Activated B cell treated with CpG ODN at 0.5 μM for 24 hours (primary cell): ENCODE measurements at regions not wholly inside any gene's neighbourhood (a gene's known extent, or its start where the extent isn't known, plus 50 kb on each side); places are given as distances from the start of the nearest gene placed in this dataset.

ENCODE experiments used
- ATAC-seq: fragments of 200-7000 bp; cut with Tn5 transposase; one replicate; pipeline ENCODE4 v1.10.0; 2021; ENCODE audit warnings: low read depth, mild to moderate bottlenecking, moderate library complexity
- CTCF ChIA-PET: fragments of 350-600 bp; sonication (Branson Sonifier 250); formaldehyde crosslinking; loops from one replicate; lab custom pipeline; 2021; ENCODE audit warnings: antibody characterized with exemption; lab: Charles Lee
- POLR2A ChIA-PET: fragments of 350-600 bp; sonication (Branson Sonifier 250); formaldehyde crosslinking; loops from one replicate; lab custom pipeline; 2021; ENCODE audit warnings: antibody characterized with exemption; lab: Charles Lee
- DNase-seq: peaks from one replicate; pipeline ENCODE4 v3.0.0; 2022
- H3K27ac Mint-ChIP-seq: one replicate; pipeline ENCODE4 v1.8.0; 2020; ENCODE audit warnings: mixed read lengths
- H3K27me3 Mint-ChIP-seq: one replicate; pipeline ENCODE4 v1.8.0; 2021; ENCODE audit warnings: mixed read lengths
- H3K36me3 Mint-ChIP-seq: one replicate; pipeline ENCODE4 v1.8.0; 2021; ENCODE audit warnings: low read depth, mixed read lengths
- H3K4me1 Mint-ChIP-seq: one replicate; pipeline ENCODE4 v1.8.0; 2021; ENCODE audit warnings: mixed read lengths
- H3K4me3 Mint-ChIP-seq: one replicate; pipeline ENCODE4 v1.8.0; 2020; ENCODE audit warnings: mild to moderate bottlenecking, mixed read lengths
- H3K9me3 Mint-ChIP-seq: one replicate; pipeline ENCODE4 v1.8.0; 2020; ENCODE audit warnings: mixed read lengths
- intact Hi-C: fragments of 100-400 bp; cut with micrococcal nuclease; formaldehyde crosslinking; loops from one replicate; pipeline ENCODE4 v1.15.1; 2024
- TF ChIP-seq, protein P1 (sequence below): fragments of 200-600 bp; IDR thresholded peaks from one replicate; pipeline ENCODE4 v1.8.0; 2022; ENCODE audit warnings: antibody characterized with exemption, mild to moderate bottlenecking

DNA sequence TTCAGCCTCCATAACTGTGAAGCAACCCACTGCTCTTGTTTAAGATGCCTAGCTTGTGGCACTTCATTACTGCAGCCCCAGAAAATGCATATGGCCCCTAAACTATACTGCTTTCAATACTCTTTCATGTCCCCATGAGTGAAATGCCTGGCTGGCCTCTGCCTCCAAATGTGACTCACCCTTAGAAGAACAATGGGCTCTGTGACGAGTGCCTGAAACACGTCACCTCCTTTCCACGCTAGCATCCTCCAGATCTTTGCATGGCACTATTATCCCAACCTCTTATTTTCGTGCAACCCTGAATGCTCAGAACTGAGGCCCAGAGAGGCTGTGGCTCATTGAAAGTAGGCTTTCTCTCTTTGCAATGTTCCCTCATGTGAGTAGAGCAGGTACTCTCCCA lies 233.1 kb downstream of the CBLN1 start:
- no peak for DNase-seq
- no peak overlapping the region for H3K27ac Mint-ChIP-seq
- no peaks in the 10 kb centered on the region for H3K4me1 Mint-ChIP-seq
- intact Hi-C loops = no loop called here
- no peaks in the 10 kb centered on the region for H3K36me3 Mint-ChIP-seq
- H3K27me3 Mint-ChIP-seq = no peaks in the 10 kb centered on the region
- no peaks in the 10 kb centered on the region for H3K9me3 Mint-ChIP-seq
- TF ChIP-seq, protein P1, sequence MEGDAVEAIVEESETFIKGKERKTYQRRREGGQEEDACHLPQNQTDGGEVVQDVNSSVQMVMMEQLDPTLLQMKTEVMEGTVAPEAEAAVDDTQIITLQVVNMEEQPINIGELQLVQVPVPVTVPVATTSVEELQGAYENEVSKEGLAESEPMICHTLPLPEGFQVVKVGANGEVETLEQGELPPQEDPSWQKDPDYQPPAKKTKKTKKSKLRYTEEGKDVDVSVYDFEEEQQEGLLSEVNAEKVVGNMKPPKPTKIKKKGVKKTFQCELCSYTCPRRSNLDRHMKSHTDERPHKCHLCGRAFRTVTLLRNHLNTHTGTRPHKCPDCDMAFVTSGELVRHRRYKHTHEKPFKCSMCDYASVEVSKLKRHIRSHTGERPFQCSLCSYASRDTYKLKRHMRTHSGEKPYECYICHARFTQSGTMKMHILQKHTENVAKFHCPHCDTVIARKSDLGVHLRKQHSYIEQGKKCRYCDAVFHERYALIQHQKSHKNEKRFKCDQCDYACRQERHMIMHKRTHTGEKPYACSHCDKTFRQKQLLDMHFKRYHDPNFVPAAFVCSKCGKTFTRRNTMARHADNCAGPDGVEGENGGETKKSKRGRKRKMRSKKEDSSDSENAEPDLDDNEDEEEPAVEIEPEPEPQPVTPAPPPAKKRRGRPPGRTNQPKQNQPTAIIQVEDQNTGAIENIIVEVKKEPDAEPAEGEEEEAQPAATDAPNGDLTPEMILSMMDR = no peak
- H3K4me3 Mint-ChIP-seq = no peak overlapping the region
- ATAC-seq = no peak
- ChIA-PET CTCF (no interaction called here), POLR2A (no interaction called here)

DNA sequence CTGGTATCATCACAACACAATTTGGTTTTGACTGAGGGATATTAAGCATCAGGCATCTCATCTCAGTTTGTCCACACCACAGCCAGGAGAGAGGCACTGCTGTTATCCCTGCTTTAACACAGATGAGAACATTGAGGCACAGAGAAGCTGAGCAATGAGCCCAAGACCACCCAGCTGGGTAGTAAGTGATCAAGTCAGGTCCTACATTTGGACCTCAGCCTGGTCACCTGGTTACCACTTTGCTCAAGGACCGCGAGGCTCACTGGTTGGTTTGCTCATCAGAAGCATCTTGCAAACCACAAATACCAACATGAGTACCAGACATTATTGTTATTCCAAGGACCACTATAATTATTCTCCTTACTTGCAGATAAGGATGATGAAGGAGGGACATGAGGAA lies 245.5 kb downstream of the CBLN1 start:
- ATAC-seq (no peak), DNase-seq (no peak)
- intact Hi-C loops = no loop called here
- ChIA-PET CTCF (no interaction called here), POLR2A (no interaction called here)
- Mint-ChIP-seq H3K36me3 (no peaks in the 10 kb centered on the region), H3K9me3 (peaks cover 4% of the 10 kb centered on the region), H3K4me1 (no peaks in the 10 kb centered on the region), H3K27ac (no peak overlapping the region), H3K4me3 (no peak overlapping the region), H3K27me3 (no peaks in the 10 kb centered on the region)
- TF ChIP-seq, protein P1 = no peak

DNA sequence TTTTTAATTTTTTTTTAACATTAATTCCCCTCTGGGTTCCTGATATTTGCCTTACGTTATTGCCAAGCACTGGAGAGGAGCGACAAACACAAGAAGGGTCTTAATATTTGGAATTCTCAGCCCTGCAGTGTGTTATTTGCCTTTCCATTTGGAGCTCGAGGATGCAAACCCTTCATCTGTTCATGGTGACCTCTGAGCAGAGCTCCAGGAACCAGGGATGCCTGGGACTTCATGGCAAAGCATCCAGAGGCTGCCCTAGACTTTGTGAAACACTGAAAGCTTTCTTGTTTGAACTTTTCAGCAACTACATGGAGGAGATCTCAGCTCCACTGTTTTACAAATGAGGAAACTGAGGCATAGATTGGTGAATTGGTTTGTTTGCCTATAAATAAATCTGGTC lies 254.2 kb downstream of the CBLN1 start:
- intact Hi-C loops = no loop called here
- H3K36me3 Mint-ChIP-seq = no peaks in the 10 kb centered on the region
- H3K4me3 Mint-ChIP-seq = no peak overlapping the region

DNA sequence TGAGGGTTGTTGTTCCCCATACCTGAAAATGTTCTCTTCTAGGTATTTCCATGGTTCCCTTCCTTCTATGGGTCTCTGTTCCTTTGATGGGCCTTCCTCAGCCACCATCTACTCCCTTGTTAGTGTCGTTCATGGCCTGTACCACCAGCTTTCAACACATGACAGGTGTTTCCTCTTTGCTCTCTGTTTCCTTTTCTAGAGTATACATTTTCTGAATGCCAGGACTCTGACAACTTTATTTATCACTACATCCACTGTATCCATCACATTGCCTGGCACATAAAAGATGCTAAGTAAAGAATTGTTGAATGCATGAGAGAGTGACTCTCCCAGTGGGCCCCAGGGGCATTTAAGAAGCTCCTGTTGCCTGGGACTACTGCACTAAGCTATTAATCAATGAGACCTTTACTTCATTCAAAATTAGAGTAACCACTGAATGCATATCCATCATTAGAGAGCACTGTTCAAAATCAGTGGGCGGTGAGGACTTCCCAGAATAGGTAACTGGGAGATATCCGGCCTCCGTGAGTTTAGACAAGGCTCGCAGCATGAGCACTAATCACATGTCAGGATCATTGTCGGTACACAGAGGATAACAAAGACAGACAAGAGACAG lies 255.0 kb downstream of the CBLN1 start:
- H3K27me3 Mint-ChIP-seq = peaks cover 2% of the 10 kb centered on the region
- no peaks in the 10 kb centered on the region for H3K4me1 Mint-ChIP-seq
- CTCF ChIA-PET = no interaction called here
- H3K36me3 Mint-ChIP-seq = no peaks in the 10 kb centered on the region
- ATAC-seq (no peak), DNase-seq (no peak)
- no peak overlapping the region for H3K27ac Mint-ChIP-seq
- POLR2A ChIA-PET = no interaction called here
- intact Hi-C loops = no loop called here
- H3K4me3 Mint-ChIP-seq = no peak overlapping the region
- no peaks in the 10 kb centered on the region for H3K9me3 Mint-ChIP-seq
- TF ChIP-seq, protein P1 = no peak

More for the DNA sequence above, 254.2 kb downstream of the CBLN1 start:
- no peaks in the 10 kb centered on the region for H3K9me3 Mint-ChIP-seq
- DNase-seq = no peak
- ATAC-seq = no peak
- ChIA-PET CTCF (no interaction called here), POLR2A (no interaction called here)
- peaks cover 2% of the 10 kb centered on the region for H3K27me3 Mint-ChIP-seq
- TF ChIP-seq, protein P1 = no peak
- H3K27ac Mint-ChIP-seq = no peak overlapping the region
- H3K4me1 Mint-ChIP-seq = no peaks in the 10 kb centered on the region

DNA sequence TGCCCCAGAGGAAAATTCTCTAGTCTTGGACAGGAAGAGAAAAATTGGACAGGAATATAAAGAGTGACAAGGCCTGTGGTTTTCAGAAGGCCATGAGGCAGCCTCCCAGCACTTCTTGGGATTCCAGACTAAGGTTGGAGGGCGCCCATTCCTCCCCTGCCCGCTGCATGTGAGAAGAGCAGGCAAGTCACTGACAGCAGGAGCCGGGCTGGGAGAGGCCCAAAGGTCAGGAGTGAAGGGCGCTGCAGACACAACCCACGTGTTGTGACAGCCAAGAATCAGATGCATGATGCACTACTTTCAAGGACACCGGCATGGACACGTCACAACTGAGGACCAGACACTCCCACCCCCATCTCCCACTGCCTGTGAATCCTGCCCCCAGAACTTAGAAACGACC lies 256.7 kb downstream of the CBLN1 start:
- H3K36me3 Mint-ChIP-seq = no peaks in the 10 kb centered on the region
- TF ChIP-seq, protein P1 = no peak
- POLR2A ChIA-PET = no interaction called here
- no peak overlapping the region for H3K4me3 Mint-ChIP-seq
- H3K4me1 Mint-ChIP-seq = no peaks in the 10 kb centered on the region
- no peak overlapping the region for H3K27ac Mint-ChIP-seq
- CTCF ChIA-PET = no interaction called here
- H3K9me3 Mint-ChIP-seq = no peaks in the 10 kb centered on the region
- intact Hi-C loops = no loop called here
- peaks cover 2% of the 10 kb centered on the region for H3K27me3 Mint-ChIP-seq
- ATAC-seq (no peak), DNase-seq (no peak)
